HepG2 (cell line): ENCODE measurements at regions not wholly inside any gene's neighbourhood (a gene's known extent, or its start where the extent isn't known, plus 50 kb on each side); places are given as distances from the start of the nearest gene placed in this dataset.

Experiments
- ATAC-seq: fragments of 200-7000 bp; cut with Tn5 transposase; 3 replicates; pipeline ENCODE4 v1.9.1; 2020; ENCODE audit warnings: mild to moderate bottlenecking, moderate library complexity
- BruUV-seq: library from RNA; stranded (reverse); fragments of 400-500 nt; replicated peaks from 2 replicates; lab custom pipeline; 2021; lab: Mats Ljungman, UMichigan
- CTCF ChIA-PET: fragments of 300-600 bp; formaldehyde crosslinking; extraction: SDS; loops from one replicate; lab custom pipeline; 2021; ENCODE audit warnings: low total read pairs, inconsistent platforms, low intra/inter-chr PET ratio; lab: Yijun Ruan, JAX
- POLR2A ChIA-PET: fragments of 350-600 bp; sonication (Branson Sonifier 250); formaldehyde crosslinking; loops from one replicate; lab custom pipeline; 2020; ENCODE audit warnings: antibody characterized with exemption, inconsistent platforms; lab: Yijun Ruan, JAX
- DNase-seq: peaks from one replicate; pipeline ENCODE4 v3.0.0-alpha.2; 2015; ENCODE audit warnings: low spot score
- FAIRE-seq: peaks from 3 replicates; lab custom pipeline; 2011; peaks lifted over from hg19 to GRCh38; lab: Jason Lieb, UNC
- H2AFZ ChIP-seq: one replicate; pipeline ENCODE4 v1.6.1; 2011; ENCODE audit warnings: low read length, inconsistent platforms
- H3K27ac ChIP-seq: fragments of 300-600 bp; 3 replicates; pipeline ENCODE4 v1.8.0; 2011; ENCODE audit warnings: mixed run types, mild to moderate bottlenecking, mixed read lengths, low read length, inconsistent platforms; ENCODE audit not compliant: insufficient read depth; ENCODE audit errors: extremely low read length
- H3K27me3 ChIP-seq, 2 experiments: fragments of 200-600 bp in 1 of 2; 2 replicates in 1 of 2; 3 replicates in 1 of 2; pipeline versions ENCODE4 v1.6.0 to v1.8.0; 2011; ENCODE audit warnings: low read length in 2 of 2, mild to moderate bottlenecking in 2 of 2, moderate library complexity in 2 of 2, inconsistent platforms in 1 of 2; ENCODE audit not compliant: insufficient read depth in 2 of 2, control insufficient read depth in 1 of 2
- H3K36me3 ChIP-seq, 2 experiments: fragments of 200-600 bp in 1 of 2; replicated peaks in 1 of 2; 2 replicates in 1 of 2; 3 replicates in 1 of 2; pipeline versions ENCODE4 v1.5.1 to v1.8.0; 2011; ENCODE audit warnings: low read length in 2 of 2, inconsistent platforms in 1 of 2; ENCODE audit not compliant: insufficient read depth in 2 of 2, control insufficient read depth in 1 of 2
- H3K4me1 ChIP-seq: 2 replicates; pipeline ENCODE4 v1.5.1; 2012; ENCODE audit warnings: low read length, inconsistent platforms; ENCODE audit not compliant: insufficient read depth
- H3K4me2 ChIP-seq: 2 replicates; pipeline ENCODE4 v1.6.0; 2011; ENCODE audit warnings: low read depth, low read length, inconsistent platforms
- H3K4me3 ChIP-seq, 3 experiments: fragments of 200-600 bp in 1 of 3; sonication (generic), shearing (Covaris generic) in 1 of 3; replicated peaks in 1 of 3; 2 replicates each; pipeline ENCODE4 v1.5.1; 2011 to 2016; ENCODE audit warnings: low read length in 3 of 3, inconsistent platforms in 2 of 3, low read depth in 2 of 3, mild to moderate bottlenecking in 2 of 3, control low read depth in 1 of 3, mixed read lengths in 1 of 3; ENCODE audit not compliant: insufficient read depth in 1 of 3
- H3K79me2 ChIP-seq: one replicate; pipeline ENCODE4 v1.6.1; 2011; ENCODE audit warnings: low read length, inconsistent platforms; ENCODE audit not compliant: insufficient read depth
- H3K9ac ChIP-seq: 2 replicates; pipeline ENCODE4 v1.6.0; 2011; ENCODE audit warnings: mild to moderate bottlenecking, low read depth, low read length, inconsistent platforms; ENCODE audit not compliant: insufficient read depth
- H3K9me3 ChIP-seq: 2 replicates; pipeline ENCODE4 v1.5.1; 2012; ENCODE audit warnings: mild to moderate bottlenecking, low read length
- H4K20me1 ChIP-seq: 2 replicates; pipeline ENCODE4 v1.6.0; 2011; ENCODE audit warnings: inconsistent platforms, mild to moderate bottlenecking, low read length, moderate library complexity; ENCODE audit not compliant: insufficient read depth
- CREM ChIP-seq, 2 experiments: sonication (generic) in 1 of 2; formaldehyde crosslinking in 1 of 2; IDR thresholded peaks; 2 replicates each; pipeline versions ENCODE4 v1.4.0 to v1.6.1; 2016 to 2020; ENCODE audit warnings: antibody characterized with exemption in 1 of 2, mild to moderate bottlenecking in 1 of 2, missing genetic modification reagents in 1 of 2
- MAF1 ChIP-seq: sonication (generic); formaldehyde crosslinking; IDR thresholded peaks from 2 replicates; pipeline ENCODE4 v1.5.0; 2020; ENCODE audit warnings: missing genetic modification reagents, borderline replicate concordance
- MAFF ChIP-seq: IDR thresholded peaks from 2 replicates; pipeline ENCODE4 v1.6.1; 2011; ENCODE audit warnings: low read depth, low read length, improper control_type of control experiment
- MAFK ChIP-seq, 2 experiments: IDR thresholded peaks in 1 of 2; conservative IDR thresholded peaks in 1 of 2; 2 replicates each; pipeline ENCODE4 v1.6.1; 2011; ENCODE audit warnings: improper control_type of control experiment in 2 of 2, low read length in 2 of 2
- ZNF274 ChIP-seq: sonication (generic); formaldehyde crosslinking; IDR thresholded peaks from 2 replicates; pipeline ENCODE4 v1.5.1; 2020; ENCODE audit warnings: mild to moderate bottlenecking, missing genetic modification reagents
- ZNF33B ChIP-seq: sonication (generic); formaldehyde crosslinking; IDR thresholded peaks from 2 replicates; pipeline ENCODE4 v1.5.1; 2020; ENCODE audit warnings: mild to moderate bottlenecking, missing genetic modification reagents
- ZNF367 ChIP-seq: sonication (generic); formaldehyde crosslinking; IDR thresholded peaks from 2 replicates; pipeline ENCODE4 v1.4.0; 2020; ENCODE audit warnings: missing genetic modification reagents, borderline replicate concordance
- ZNF550 ChIP-seq: sonication (generic); formaldehyde crosslinking; IDR thresholded peaks from 2 replicates; pipeline ENCODE4 v1.4.0; 2020; ENCODE audit warnings: mild to moderate bottlenecking, missing genetic modification reagents, borderline replicate concordance
- ZNF564 ChIP-seq: sonication (generic); formaldehyde crosslinking; IDR thresholded peaks from 2 replicates; pipeline ENCODE4 v1.8.1; 2023; ENCODE audit warnings: mild to moderate bottlenecking, missing genetic modification reagents
- ZSCAN30 ChIP-seq: sonication (generic); formaldehyde crosslinking; IDR thresholded peaks from 2 replicates; pipeline ENCODE4 v1.5.0; 2020; ENCODE audit warnings: mild to moderate bottlenecking, missing genetic modification reagents
- WGBS: methylation state at CpG from one replicate; pipeline ENCODE4 v1.1.6; 2017; ENCODE audit warnings: low lambda C conversion rate; 5-methylcytosine and 5-hydroxymethylcytosine counted together
- in situ Hi-C: cut with HindIII; loops from 2 replicates; pipeline ENCODE4 v1.10.0; 2017; ENCODE audit warnings: low pct_unique_long_range_greater_than_20kb; ENCODE audit not compliant: extremely low pct_ligation_motif_present
- intact Hi-C: fragments of 100-400 bp; cut with micrococcal nuclease; formaldehyde crosslinking; loops from one replicate; pipeline ENCODE4 v1.10.0; 2022; ENCODE audit not compliant: unreplicated experiment
- TF ChIP-seq, protein P1 (sequence below): IDR thresholded peaks from 2 replicates; pipeline ENCODE4 v1.6.1; 2012; ENCODE audit warnings: low read depth, low read length, improper control_type of control experiment

- TF ChIP-seq ZNF274 (no peak), ZNF367 (CRISPR knock-in tag) (no peak)
Observed at GRCh38 chr20:4554346-4554745, 131.9 kb upstream of the PRNP start (continued).

DNA sequence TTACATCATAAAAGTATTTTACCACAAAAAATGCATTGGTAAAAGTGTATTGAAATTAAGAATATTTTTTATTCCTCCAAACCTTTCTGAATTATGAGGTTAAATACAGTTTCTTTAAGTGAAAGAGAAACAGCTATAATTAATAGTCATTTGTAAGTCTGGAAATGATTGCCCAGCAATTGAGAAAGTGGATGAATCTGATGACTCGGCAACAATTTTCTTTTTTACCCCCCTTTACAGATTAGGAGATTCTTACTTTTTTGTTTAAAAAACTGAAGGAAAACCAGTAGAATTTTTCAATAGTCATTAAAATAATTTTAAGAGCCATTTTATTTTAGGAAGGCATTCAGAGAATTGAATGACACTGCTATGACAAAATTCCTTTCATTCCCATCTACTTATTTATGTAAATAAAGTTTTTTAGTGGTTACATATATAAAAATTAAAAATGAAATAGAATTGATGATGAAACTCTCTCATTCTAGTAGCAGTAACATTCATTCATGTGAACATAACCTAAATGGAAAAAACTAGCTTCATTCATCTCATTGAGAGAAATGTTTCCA, 134.1 kb upstream of the PRNP start:
- Histone ChIP-seq H3K9ac (no peak overlapping the region), H3K4me1 (no peaks in the 10 kb centered on the region), H3K36me3 (no peaks in the 10 kb centered on the region), H3K4me3 (no peak overlapping the region), H3K27ac (no peak overlapping the region), H3K79me2 (no peaks in the 10 kb centered on the region), H3K27me3 (no peaks in the 10 kb centered on the region), H2AFZ (no peak overlapping the region), H3K4me2 (no peak overlapping the region), H3K9me3 (no peaks in the 10 kb centered on the region), H4K20me1 (no peaks in the 10 kb centered on the region)
- intact Hi-C loops: no loop called here
- FAIRE-seq (no peak), ATAC-seq (no peak), DNase-seq (no peak)
- ChIA-PET CTCF (no interaction called here), POLR2A (no interaction called here)
- WGBS: 1% methylated on average over 1 of the region's 1 CpG
- no TSS peak for BruUV-seq
- TF ChIP-seq, protein P1, sequence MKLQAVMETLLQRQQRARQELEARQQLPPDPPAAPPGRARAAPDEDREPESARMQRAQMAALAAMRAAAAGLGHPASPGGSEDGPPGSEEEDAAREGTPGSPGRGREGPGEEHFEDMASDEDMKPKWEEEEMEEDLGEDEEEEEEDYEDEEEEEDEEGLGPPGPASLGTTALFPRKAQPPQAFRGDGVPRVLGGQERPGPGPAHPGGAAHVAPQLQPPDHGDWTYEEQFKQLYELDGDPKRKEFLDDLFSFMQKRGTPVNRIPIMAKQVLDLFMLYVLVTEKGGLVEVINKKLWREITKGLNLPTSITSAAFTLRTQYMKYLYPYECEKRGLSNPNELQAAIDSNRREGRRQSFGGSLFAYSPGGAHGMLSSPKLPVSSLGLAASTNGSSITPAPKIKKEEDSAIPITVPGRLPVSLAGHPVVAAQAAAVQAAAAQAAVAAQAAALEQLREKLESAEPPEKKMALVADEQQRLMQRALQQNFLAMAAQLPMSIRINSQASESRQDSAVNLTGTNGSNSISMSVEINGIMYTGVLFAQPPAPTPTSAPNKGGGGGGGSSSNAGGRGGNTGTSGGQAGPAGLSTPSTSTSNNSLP: no peak
- no peak for TF ChIP-seq ZNF564 (CRISPR knock-in tag)
- peak; percentile 91 to 93 for TF ChIP-seq MAFK (conservative IDR thresholded peaks at IDR 0.05 in 1 of 2, IDR thresholded peaks at IDR 0.05 in 1 of 2; ENCODE audit: low read length in 2 of 2)
- TF ChIP-seq ZSCAN30 (CRISPR knock-in tag): no peak
- TF ChIP-seq CREM (IDR thresholded peaks at IDR 0.05): no peak
- TF ChIP-seq CREM (CRISPR knock-in tag; IDR thresholded peaks at IDR 0.05): no peak
- TF ChIP-seq ZNF33B (CRISPR knock-in tag): no peak
- TF ChIP-seq MAF1: no peak
- TF ChIP-seq ZNF550: no peak
- peak; percentile 88 for TF ChIP-seq MAFF
- in situ Hi-C loops: no loop called here
